ENCODE measurements at regions not wholly inside any gene's neighbourhood (a gene's known extent, or its start where the extent isn't known, plus 50 kb on each side); places are given as distances from the start of the nearest gene placed in this dataset.

- H3K36me3 ChIP-seq (ENCODE audit: control insufficient read depth, insufficient read depth, low read length), result no peaks in the 10 kb centered on the region
- Mint-ChIP-seq H3K27ac (ENCODE audit: unreplicated experiment) (no peak overlapping the region), H3K4me1 (ENCODE audit: low read depth, unreplicated experiment) (peaks cover 6% of the 10 kb centered on the region), H3K4me3 (ENCODE audit: unreplicated experiment) (no peak overlapping the region), H3K9me3 (ENCODE audit: unreplicated experiment) (no peaks in the 10 kb centered on the region), H3K27me3 (ENCODE audit: insufficient read depth, unreplicated experiment) (no peaks in the 10 kb centered on the region), H3K36me3 (ENCODE audit: insufficient read depth, unreplicated experiment) (no peaks in the 10 kb centered on the region)
- DNase-seq, result no peak
- ChIA-PET POLR2A (no interaction called here), CTCF (no interaction called here)
- no peaks in the 10 kb centered on the region for H3K9me3 ChIP-seq
- no peaks in the 10 kb centered on the region for H3K27me3 ChIP-seq (replicated peaks; ENCODE audit: control insufficient read depth, insufficient read depth, low read length)
- no peak overlapping the region for H3K4me3 ChIP-seq (ENCODE audit: low read depth, low read length)
- TF ChIP-seq CTCF (IDR thresholded peaks at IDR 0.05; ENCODE audit: insufficient read depth in 1 of 2, low read depth in 1 of 2, low read length in 1 of 2, severe bottlenecking in 1 of 2, unreplicated experiment in 1 of 2), result no peak
- H3K4me1 ChIP-seq, result 0 out of 2 replicates have a peak, but pooled peaks cover 7% of the 10 kb centered on the region
- BruUV-seq (replicated peaks), result no TSS peak
- intact Hi-C loops (cut with micrococcal nuclease; ENCODE audit: unreplicated experiment), result loop anchor here (5.0 kb wide), 1 partner anchor 261 kb away; no protein-coding TSS in a partner anchor
These were observed 414.7 kb upstream of the SEMA3C start for GRCh38 chr7:81333536-81333935.

- BruUV-seq (replicated peaks), result no TSS peak
- no peaks in the 10 kb centered on the region for H3K9me3 Mint-ChIP-seq (ENCODE audit: unreplicated experiment)
- ChIA-PET POLR2A (no interaction called here), CTCF (no interaction called here)
- H3K27me3 ChIP-seq (replicated peaks; ENCODE audit: control insufficient read depth, insufficient read depth, low read length), result no peaks in the 10 kb centered on the region
- H3K4me1 Mint-ChIP-seq (ENCODE audit: low read depth, unreplicated experiment), result peaks cover 6% of the 10 kb centered on the region
- 0 out of 2 replicates have a peak, but pooled peaks cover 7% of the 10 kb centered on the region for H3K4me1 ChIP-seq
- no peak for DNase-seq
- no peak overlapping the region for H3K27ac Mint-ChIP-seq (ENCODE audit: unreplicated experiment)
- no peaks in the 10 kb centered on the region for H3K36me3 ChIP-seq (ENCODE audit: control insufficient read depth, insufficient read depth, low read length)
- no peak for TF ChIP-seq CTCF (IDR thresholded peaks at IDR 0.05; ENCODE audit: insufficient read depth in 1 of 2, low read depth in 1 of 2, low read length in 1 of 2, severe bottlenecking in 1 of 2, unreplicated experiment in 1 of 2)
- H3K9me3 ChIP-seq, result no peaks in the 10 kb centered on the region
- no peak overlapping the region for H3K4me3 ChIP-seq (ENCODE audit: low read depth, low read length)
- H3K36me3 Mint-ChIP-seq (ENCODE audit: insufficient read depth, unreplicated experiment), result no peaks in the 10 kb centered on the region
- H3K4me3 Mint-ChIP-seq (ENCODE audit: unreplicated experiment), result no peak overlapping the region
- no peaks in the 10 kb centered on the region for H3K27me3 Mint-ChIP-seq (ENCODE audit: insufficient read depth, unreplicated experiment)
- intact Hi-C loops (cut with micrococcal nuclease; ENCODE audit: unreplicated experiment), result loop anchor here (5.0 kb wide), 1 partner anchor 261 kb away; no protein-coding TSS in a partner anchor
These were observed 414.2 kb upstream of the SEMA3C start for GRCh38 chr7:81333004-81333403.

GRCh38 chr7:81331061-81332018, 412.5 kb upstream of the SEMA3C start:
- CTCF ChIA-PET, result no interaction called here
- H3K27ac Mint-ChIP-seq (ENCODE audit: unreplicated experiment), result no peak overlapping the region

More at GRCh38 chr7:81331061-81332018, 412.5 kb upstream of the SEMA3C start:
- BruUV-seq (replicated peaks), result no TSS peak
- POLR2A ChIA-PET, result no interaction called here
- Mint-ChIP-seq H3K4me1 (ENCODE audit: low read depth, unreplicated experiment) (peaks cover 6% of the 10 kb centered on the region), H3K27me3 (ENCODE audit: insufficient read depth, unreplicated experiment) (no peaks in the 10 kb centered on the region), H3K4me3 (ENCODE audit: unreplicated experiment) (no peak overlapping the region), H3K36me3 (ENCODE audit: insufficient read depth, unreplicated experiment) (no peaks in the 10 kb centered on the region), H3K9me3 (ENCODE audit: unreplicated experiment) (no peaks in the 10 kb centered on the region)
- intact Hi-C loops (cut with micrococcal nuclease; ENCODE audit: unreplicated experiment), result loop anchor here (5.0 kb wide), 1 partner anchor 259 kb away; no protein-coding TSS in a partner anchor
- no peak for TF ChIP-seq CTCF (IDR thresholded peaks at IDR 0.05; ENCODE audit: insufficient read depth in 1 of 2, low read depth in 1 of 2, low read length in 1 of 2, severe bottlenecking in 1 of 2, unreplicated experiment in 1 of 2)
- Histone ChIP-seq H3K4me3 (ENCODE audit: low read depth, low read length) (no peak overlapping the region), H3K36me3 (ENCODE audit: control insufficient read depth, insufficient read depth, low read length) (no peaks in the 10 kb centered on the region), H3K4me1 (0 out of 2 replicates have a peak, but pooled peaks cover 7% of the 10 kb centered on the region), H3K9me3 (peaks cover 7% of the 10 kb centered on the region; the same call in 1 of the 2 replicates), H3K27me3 (replicated peaks; ENCODE audit: control insufficient read depth, insufficient read depth, low read length) (no peaks in the 10 kb centered on the region)
- no peak for DNase-seq
